Thoracic aorta (tissue), 2 donors: ENCODE measurements at regions not wholly inside any gene's neighbourhood (a gene's known extent, or its start where the extent isn't known, plus 50 kb on each side); places are given as distances from the start of the nearest gene placed in this dataset.

ENCODE experiments used
- ATAC-seq: fragments of 150-250 bp; one replicate; pipeline ENCODE4 v1.8.0; 2017; ENCODE audit warnings: low read depth; ENCODE audit not compliant: insufficient number of reproducible peaks, low FRiP score
- DNase-seq: peaks from one replicate; pipeline ENCODE4 v3.0.0-alpha.2; 2020; ENCODE audit warnings: low spot score
- H3K27ac ChIP-seq, 2 donors: fragments of 200-600 bp; sonication (generic); 1 replicate in 1 of 2; 2 replicates in 1 of 2; pipeline ENCODE4 v1.5.1; 2016; ENCODE audit warnings: mild to moderate bottlenecking in 2 of 2, moderate library complexity in 2 of 2
- H3K27me3 ChIP-seq: fragments of 200-600 bp; sonication (generic); replicated peaks from 2 replicates; pipeline ENCODE4 v1.6.0; 2016; ENCODE audit warnings: mild to moderate bottlenecking; ENCODE audit not compliant: insufficient read depth
- H3K36me3 ChIP-seq: fragments of 200-600 bp; sonication (generic); one replicate; pipeline ENCODE4 v1.5.1; 2016
- H3K4me1 ChIP-seq, 2 donors: fragments of 200-600 bp; sonication (generic); 1 replicate in 1 of 2; 2 replicates in 1 of 2; pipeline versions ENCODE4 v1.5.1 to v1.6.0; 2016; ENCODE audit warnings: low read depth in 2 of 2, mild to moderate bottlenecking in 1 of 2; ENCODE audit not compliant: control insufficient read depth in 1 of 2
- H3K4me3 ChIP-seq: fragments of 200-600 bp; sonication (generic); 2 replicates; pipeline ENCODE4 v1.5.1; 2016; ENCODE audit warnings: mild to moderate bottlenecking
- H3K9me3 ChIP-seq: fragments of 200-600 bp; sonication (generic); 2 replicates; pipeline ENCODE4 v1.5.1; 2016
- TF ChIP-seq, protein P1 (sequence below): fragments of 200-600 bp; sonication (generic); IDR thresholded peaks from one replicate; pipeline ENCODE4 v1.5.1; 2019; ENCODE audit warnings: antibody characterized with exemption

DNA sequence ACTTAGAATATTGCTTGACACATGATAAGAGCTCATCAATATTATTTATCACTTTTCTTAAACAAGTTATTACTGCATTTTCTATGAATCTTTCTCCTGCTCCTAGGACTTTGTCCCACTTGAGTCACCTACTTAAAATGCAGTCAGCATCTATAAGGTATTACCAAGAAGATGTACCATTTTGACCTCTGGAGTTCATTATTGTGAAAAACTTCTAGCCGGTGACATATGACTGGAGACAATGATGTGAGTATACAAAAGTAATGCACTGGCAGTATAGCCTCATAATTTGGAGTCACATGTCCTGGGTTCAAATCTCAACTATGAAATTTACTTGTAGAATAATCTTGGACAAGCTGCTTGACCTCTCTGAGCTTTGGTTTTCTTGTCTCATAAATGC is 278.5 kb downstream of the PLPP3 start:
- Histone ChIP-seq H3K27ac (no peak overlapping the region), H3K4me1 (peaks cover 8 to 10% of the 10 kb centered on the region in 2 donors), H3K36me3 (no peaks in the 10 kb centered on the region), H3K4me3 (no peak overlapping the region), H3K9me3 (no peaks in the 10 kb centered on the region), H3K27me3 (no peaks in the 10 kb centered on the region)
- ATAC-seq = no peak
- TF ChIP-seq, protein P1, sequence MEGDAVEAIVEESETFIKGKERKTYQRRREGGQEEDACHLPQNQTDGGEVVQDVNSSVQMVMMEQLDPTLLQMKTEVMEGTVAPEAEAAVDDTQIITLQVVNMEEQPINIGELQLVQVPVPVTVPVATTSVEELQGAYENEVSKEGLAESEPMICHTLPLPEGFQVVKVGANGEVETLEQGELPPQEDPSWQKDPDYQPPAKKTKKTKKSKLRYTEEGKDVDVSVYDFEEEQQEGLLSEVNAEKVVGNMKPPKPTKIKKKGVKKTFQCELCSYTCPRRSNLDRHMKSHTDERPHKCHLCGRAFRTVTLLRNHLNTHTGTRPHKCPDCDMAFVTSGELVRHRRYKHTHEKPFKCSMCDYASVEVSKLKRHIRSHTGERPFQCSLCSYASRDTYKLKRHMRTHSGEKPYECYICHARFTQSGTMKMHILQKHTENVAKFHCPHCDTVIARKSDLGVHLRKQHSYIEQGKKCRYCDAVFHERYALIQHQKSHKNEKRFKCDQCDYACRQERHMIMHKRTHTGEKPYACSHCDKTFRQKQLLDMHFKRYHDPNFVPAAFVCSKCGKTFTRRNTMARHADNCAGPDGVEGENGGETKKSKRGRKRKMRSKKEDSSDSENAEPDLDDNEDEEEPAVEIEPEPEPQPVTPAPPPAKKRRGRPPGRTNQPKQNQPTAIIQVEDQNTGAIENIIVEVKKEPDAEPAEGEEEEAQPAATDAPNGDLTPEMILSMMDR = no peak
- DNase-seq = no peak

DNA sequence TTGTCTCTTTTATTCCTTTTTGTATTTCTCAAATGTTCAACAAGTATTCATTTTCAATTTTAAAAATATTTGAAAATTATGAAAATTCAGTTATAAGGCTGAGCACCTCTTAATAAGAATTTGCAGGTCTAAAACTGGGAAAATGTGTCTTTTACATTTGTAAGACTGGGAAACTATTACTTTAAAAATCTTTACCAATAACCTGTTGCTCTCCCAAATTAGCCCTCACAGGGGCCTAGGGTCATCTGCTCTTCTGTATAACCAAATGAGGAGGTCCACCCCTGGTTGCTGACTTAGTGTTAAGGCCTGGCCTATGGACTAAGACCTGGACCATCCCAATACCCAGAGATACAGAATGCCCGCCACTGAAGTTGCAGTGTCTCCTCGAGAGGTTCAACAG is 280.5 kb downstream of the PLPP3 start:
- TF ChIP-seq, protein P1 = no peak
- no peak overlapping the region for H3K4me3 ChIP-seq
- no peaks in the 10 kb centered on the region for H3K9me3 ChIP-seq
- H3K36me3 ChIP-seq = no peaks in the 10 kb centered on the region
- DNase-seq (no peak), ATAC-seq (no peak)
- no peak overlapping the region for H3K27ac ChIP-seq
- H3K27me3 ChIP-seq = no peaks in the 10 kb centered on the region
- H3K4me1 ChIP-seq = peaks cover 0 to 5% of the 10 kb centered on the region in 2 donors

DNA sequence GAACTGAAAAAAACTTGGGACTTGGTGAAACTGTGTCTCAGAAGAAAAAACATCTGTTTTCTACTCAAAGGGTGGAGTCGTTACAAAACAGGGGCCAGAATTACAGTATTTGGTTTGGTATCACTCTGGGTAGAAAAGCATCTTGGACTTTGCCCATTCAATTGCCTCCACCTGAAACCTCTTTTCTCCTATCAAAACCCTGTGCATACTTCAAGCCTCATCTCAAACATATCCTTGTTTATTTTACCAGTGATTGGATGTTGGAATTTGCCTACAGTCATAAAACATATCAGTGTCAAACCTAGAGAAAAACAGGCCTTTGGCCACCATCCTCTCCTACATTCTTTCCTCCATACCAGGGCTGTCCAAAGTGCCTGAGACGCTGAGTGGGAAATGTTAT is 281.5 kb downstream of the PLPP3 start:
- no peaks in the 10 kb centered on the region for H3K36me3 ChIP-seq
- no peak for DNase-seq
- TF ChIP-seq, protein P1 = no peak
- H3K4me1 ChIP-seq = peaks cover 0 to 5% of the 10 kb centered on the region in 2 donors
- ATAC-seq = no peak
- no peaks in the 10 kb centered on the region for H3K27me3 ChIP-seq
- no peak overlapping the region for H3K27ac ChIP-seq
- H3K4me3 ChIP-seq = no peak overlapping the region
- no peaks in the 10 kb centered on the region for H3K9me3 ChIP-seq

DNA sequence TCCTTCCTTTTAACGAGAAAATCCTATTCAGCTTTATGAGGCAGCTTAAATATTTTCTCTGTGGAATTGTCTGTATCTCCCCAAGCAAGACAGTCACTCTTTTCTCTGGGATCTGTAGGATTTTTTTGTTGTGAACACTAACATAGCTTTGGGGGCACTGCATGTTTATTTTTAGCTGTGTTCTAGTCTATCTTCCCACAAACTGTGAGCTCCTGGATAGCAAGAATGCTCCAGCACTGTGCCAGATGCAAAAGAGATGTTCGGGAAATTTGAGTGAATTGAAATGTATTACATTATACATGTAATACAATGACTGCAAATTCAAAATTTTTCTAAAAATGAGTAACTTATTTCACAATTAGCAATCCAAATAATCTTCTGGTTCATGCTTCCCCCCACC is 282.2 kb downstream of the PLPP3 start:
- no peaks in the 10 kb centered on the region for H3K9me3 ChIP-seq
- no peak for ATAC-seq
- H3K27me3 ChIP-seq = no peaks in the 10 kb centered on the region
- no peak overlapping the region for H3K27ac ChIP-seq
- TF ChIP-seq, protein P1 = no peak
- peaks cover 0 to 5% of the 10 kb centered on the region in 2 donors for H3K4me1 ChIP-seq
- H3K36me3 ChIP-seq = no peaks in the 10 kb centered on the region
- no peak overlapping the region for H3K4me3 ChIP-seq
- no peak for DNase-seq

DNA sequence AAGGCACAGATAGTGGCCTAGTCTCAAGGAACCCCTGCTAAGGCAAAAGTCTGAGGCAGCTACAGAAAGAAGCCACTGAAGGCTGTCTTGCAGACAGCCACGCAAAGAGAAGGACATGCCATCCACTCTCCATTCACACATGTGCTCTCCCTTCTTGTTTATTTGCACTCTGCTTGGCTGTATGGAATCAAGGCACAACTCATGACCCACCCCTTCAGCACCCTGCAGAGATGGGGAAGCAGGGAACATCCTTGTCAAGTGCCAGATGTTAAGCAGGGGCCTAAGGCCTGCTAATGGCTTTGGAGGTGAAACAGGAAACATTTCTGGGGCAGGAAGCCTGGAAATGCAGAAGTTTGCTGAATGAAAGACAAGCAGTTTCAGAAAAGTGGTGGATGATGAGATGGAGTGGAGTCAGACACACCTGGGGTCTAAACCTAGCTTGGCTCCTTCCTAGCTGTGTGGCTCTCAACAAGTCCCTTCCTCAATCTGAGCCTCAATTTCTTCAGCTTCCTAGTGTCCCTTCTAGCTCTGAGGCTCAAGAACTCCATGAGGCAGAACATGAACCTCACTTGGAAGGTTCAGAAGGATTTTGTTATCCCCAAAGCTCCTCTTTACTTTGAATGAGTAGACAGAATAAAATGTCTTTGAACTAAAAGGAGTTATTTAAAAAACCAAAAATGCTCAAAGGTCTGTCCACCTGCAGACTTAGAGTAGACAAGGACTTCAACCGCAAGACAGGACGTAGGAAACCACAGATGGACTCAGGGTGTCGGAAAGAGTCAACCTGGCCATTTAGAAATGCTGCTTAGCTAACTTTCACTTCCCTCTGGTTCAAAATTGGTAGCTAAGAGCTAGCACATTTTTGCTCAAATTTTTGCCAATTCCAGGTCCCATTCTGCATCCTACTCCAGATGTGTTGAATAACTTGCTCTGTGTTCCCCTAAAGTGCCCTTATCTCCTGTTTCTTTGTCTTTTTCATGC is 283.1 kb downstream of the PLPP3 start:
- TF ChIP-seq, protein P1 = no peak
- ATAC-seq (no peak), DNase-seq (no peak)
- Histone ChIP-seq H3K4me3 (no peak overlapping the region), H3K27me3 (no peaks in the 10 kb centered on the region), H3K4me1 (no peaks in the 10 kb centered on the region), H3K27ac (no peak overlapping the region), H3K9me3 (no peaks in the 10 kb centered on the region), H3K36me3 (no peaks in the 10 kb centered on the region)
